Astrocyte of the cerebellum (primary cell): ENCODE measurements at regions not wholly inside any gene's neighbourhood (a gene's known extent, or its start where the extent isn't known, plus 50 kb on each side); places are given as distances from the start of the nearest gene placed in this dataset.

Experiments
- DNase-seq: peaks from one replicate; pipeline ENCODE4 v3.0.0-alpha.2; 2011; ENCODE audit warnings: low read depth
- H3K4me3 ChIP-seq: 2 replicates; pipeline ENCODE4 v1.5.1; 2011; ENCODE audit warnings: mild to moderate bottlenecking, low read depth, low read length, moderate library complexity
- CTCF ChIP-seq: IDR thresholded peaks from 2 replicates; pipeline ENCODE4 v1.5.1; 2012; ENCODE audit warnings: low read length, low read depth, moderate library complexity, mild to moderate bottlenecking; ENCODE audit errors: missing control alignments
- in situ Hi-C: cut with HindIII; loops from 2 replicates; pipeline ENCODE4 v1.10.0; 2017; ENCODE audit warnings: low sequenced_read_pairs

GRCh38 chr18:43819873-43820272 lies 542.6 kb upstream of the SYT4 start:
- in situ Hi-C loops = no loop called here
- DNase-seq = no peak
- no peak for TF ChIP-seq CTCF
- no peak overlapping the region for H3K4me3 ChIP-seq

DNA sequence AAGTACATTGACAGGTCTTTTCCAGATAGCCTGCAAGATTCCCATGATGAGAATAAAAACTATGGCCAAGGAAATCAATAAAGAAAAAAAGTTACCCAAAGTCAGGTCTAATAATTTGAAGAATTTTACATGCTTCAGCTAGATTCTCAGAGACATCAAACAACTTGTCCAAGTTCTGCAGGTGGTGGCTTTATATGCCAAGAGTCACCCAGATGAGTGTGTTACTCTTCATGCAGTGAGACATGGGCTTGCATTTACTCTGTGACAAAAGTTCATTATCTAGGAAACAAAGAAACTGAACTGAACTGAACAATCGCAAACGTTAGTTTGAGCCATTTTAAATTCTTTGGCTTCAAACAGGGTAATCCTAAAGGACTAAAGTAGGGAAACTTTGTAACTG lies 548.5 kb upstream of the SYT4 start:
- TF ChIP-seq CTCF = no peak
- in situ Hi-C loops = no loop called here
- no peak overlapping the region for H3K4me3 ChIP-seq
- no peak for DNase-seq

GRCh38 chr18:43826215-43826614 lies 548.9 kb upstream of the SYT4 start:
- H3K4me3 ChIP-seq = no peak overlapping the region
- in situ Hi-C loops = no loop called here
- no peak for TF ChIP-seq CTCF
- DNase-seq = no peak

DNA sequence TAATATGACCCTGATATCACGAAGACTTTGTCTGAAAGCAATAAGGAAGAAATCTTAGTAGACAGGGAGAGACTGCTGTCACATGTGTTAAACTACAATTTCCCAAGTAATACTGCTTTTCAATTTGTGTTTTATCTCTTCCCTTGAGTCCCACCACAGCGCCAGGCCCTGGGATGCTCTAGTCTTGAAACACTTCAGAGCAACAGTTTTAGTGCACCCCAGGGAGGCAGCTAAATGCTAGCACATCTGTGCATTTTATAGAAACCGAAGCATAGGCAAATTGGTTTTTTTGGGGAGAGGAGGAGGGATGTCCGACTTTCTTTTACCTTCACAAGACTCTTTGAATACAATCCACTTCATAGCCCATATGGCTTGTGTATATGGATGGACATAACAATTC lies 550.0 kb upstream of the SYT4 start:
- no peak for TF ChIP-seq CTCF
- no peak overlapping the region for H3K4me3 ChIP-seq
- in situ Hi-C loops = no loop called here
- no peak for DNase-seq

GRCh38 chr18:43830303-43830702 lies 553.0 kb upstream of the SYT4 start:
- no peak for TF ChIP-seq CTCF
- in situ Hi-C loops = no loop called here
- no peak overlapping the region for H3K4me3 ChIP-seq
- DNase-seq = no peak

GRCh38 chr18:43830947-43831346 lies 553.7 kb upstream of the SYT4 start:
- in situ Hi-C loops = no loop called here
- TF ChIP-seq CTCF = no peak
- no peak for DNase-seq
- H3K4me3 ChIP-seq = no peak overlapping the region

GRCh38 chr18:43846299-43846698 lies 569.0 kb upstream of the SYT4 start:
- no peak for DNase-seq
- no peak for TF ChIP-seq CTCF
- no peak overlapping the region for H3K4me3 ChIP-seq
- in situ Hi-C loops = no loop called here
